Large intestine (tissue), 3 donors: ENCODE measurements at regions not wholly inside any gene's neighbourhood (a gene's known extent, or its start where the extent isn't known, plus 50 kb on each side); places are given as distances from the start of the nearest gene placed in this dataset.
"Not testable (repeated sequence)": the region's sequence is repeated elsewhere in the genome, so short reads cannot be mapped to it uniquely, and the experiment has no call there.

ENCODE experiments used
- DNase-seq, 2 donors: peaks; one replicate each; pipeline versions ENCODE4 v3.0.0 to v3.0.0-alpha.2; 2013
- H3K27ac ChIP-seq: one replicate; pipeline ENCODE4 v1.5.1; 2013; ENCODE audit warnings: low read length
- H3K27me3 ChIP-seq: 2 replicates; pipeline ENCODE4 v1.6.1; 2013; ENCODE audit warnings: low read length; ENCODE audit not compliant: control insufficient read depth, insufficient read depth
- H3K36me3 ChIP-seq: 2 replicates; pipeline ENCODE4 v1.6.1; 2013; ENCODE audit warnings: low read length; ENCODE audit not compliant: control insufficient read depth, insufficient read depth
- H3K4me1 ChIP-seq: one replicate; pipeline ENCODE4 v1.6.1; 2013; ENCODE audit warnings: low read length; ENCODE audit not compliant: control insufficient read depth, insufficient read depth
- H3K4me3 ChIP-seq: one replicate; pipeline ENCODE4 v1.5.1; 2013; ENCODE audit warnings: low read length
- H3K9me3 ChIP-seq: one replicate; pipeline ENCODE4 v1.6.1; 2013; ENCODE audit warnings: mild to moderate bottlenecking, low read depth, low read length, moderate library complexity; ENCODE audit not compliant: control insufficient read depth
- WGBS: methylation state at CpG from one replicate; pipeline ENCODE4 v1.1.5; 2013; ENCODE audit warnings: low lambda C conversion rate; ENCODE audit not compliant: insufficient coverage; 5-methylcytosine and 5-hydroxymethylcytosine counted together

DNA sequence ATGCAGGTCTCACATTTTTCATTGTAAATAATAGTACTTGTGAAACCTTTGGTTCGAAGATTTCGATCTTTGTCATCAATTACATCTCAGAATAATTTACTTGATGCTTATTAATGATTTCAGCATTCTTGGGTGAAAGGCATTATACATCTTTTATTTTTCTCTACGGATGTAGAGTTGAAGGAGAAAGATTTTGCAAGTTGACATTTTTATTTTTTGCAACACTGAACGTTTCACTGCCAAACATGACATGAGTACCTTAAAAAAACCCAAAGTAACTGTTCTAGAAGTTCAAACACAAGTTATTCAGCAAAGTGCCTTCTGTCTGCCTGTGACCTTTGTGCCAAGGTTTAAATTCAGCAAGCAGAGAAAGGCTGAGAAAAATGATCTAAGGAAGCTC is 97.3 kb upstream of the SGK1 start:
- H3K27me3 ChIP-seq = no peaks in the 10 kb centered on the region
- DNase-seq = no peak
- H3K9me3 ChIP-seq = peaks cover 10% of the 10 kb centered on the region
- no peaks in the 10 kb centered on the region for H3K36me3 ChIP-seq
- peaks cover 19% of the 10 kb centered on the region for H3K4me1 ChIP-seq
- peak overlapping the region; percentile 64 for H3K27ac ChIP-seq
- H3K4me3 ChIP-seq = no peak overlapping the region
- 100% methylated on average over 2 of the region's 4 CpGs for WGBS

DNA sequence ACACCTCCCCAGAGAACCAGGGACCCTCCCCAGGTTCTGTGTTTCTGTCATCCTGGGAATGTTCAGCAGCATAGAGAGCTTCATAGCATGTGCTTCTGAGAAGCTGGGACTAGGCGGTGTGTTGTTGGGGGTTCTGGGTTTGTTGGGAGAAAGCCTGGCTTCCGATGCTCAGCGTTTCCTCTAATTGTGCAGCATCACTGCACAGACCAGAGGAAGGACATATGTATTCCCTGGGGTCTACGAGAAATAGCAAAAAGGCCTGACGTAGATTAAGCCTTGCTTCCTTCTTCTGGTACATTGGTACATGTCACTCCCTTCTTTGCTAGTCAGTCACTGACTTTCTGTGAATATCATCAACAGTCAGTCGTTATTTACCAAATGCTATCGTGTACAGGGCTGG is 96.9 kb upstream of the SGK1 start:
- peaks cover 10% of the 10 kb centered on the region for H3K9me3 ChIP-seq
- no peaks in the 10 kb centered on the region for H3K27me3 ChIP-seq
- no peaks in the 10 kb centered on the region for H3K36me3 ChIP-seq
- no peak for DNase-seq
- no peak overlapping the region for H3K27ac ChIP-seq
- 67% methylated on average over 1 of the region's 7 CpGs for WGBS
- H3K4me3 ChIP-seq = no peak overlapping the region
- peaks cover 18% of the 10 kb centered on the region for H3K4me1 ChIP-seq

DNA sequence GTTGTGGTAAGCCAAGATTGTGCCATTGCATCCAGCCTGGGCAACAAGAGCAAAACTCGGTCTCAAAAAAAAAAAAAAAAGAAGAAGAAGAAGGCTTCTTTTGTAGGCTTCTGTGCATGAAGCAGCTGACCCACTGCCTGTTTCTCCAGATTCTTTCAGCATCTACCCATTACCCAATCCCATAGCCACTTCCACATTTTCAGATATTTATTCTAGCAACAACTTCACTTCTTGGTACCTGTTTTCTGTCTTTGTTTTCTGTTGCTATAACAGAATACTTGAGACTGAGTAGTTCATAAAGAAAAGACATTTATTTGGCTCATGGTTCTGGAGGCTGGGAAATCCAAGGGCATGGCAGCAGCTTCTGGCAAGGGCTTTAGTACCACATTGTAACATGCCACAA is 95.3 kb upstream of the SGK1 start:
- 100% methylated on average over 1 of the region's 1 CpG for WGBS
- Histone ChIP-seq H3K4me1 (peaks cover 17% of the 10 kb centered on the region), H3K27ac (no peak overlapping the region), H3K9me3 (peaks cover 10% of the 10 kb centered on the region), H3K36me3 (no peaks in the 10 kb centered on the region), H3K4me3 (no peak overlapping the region), H3K27me3 (no peaks in the 10 kb centered on the region)
- no peak for DNase-seq

DNA sequence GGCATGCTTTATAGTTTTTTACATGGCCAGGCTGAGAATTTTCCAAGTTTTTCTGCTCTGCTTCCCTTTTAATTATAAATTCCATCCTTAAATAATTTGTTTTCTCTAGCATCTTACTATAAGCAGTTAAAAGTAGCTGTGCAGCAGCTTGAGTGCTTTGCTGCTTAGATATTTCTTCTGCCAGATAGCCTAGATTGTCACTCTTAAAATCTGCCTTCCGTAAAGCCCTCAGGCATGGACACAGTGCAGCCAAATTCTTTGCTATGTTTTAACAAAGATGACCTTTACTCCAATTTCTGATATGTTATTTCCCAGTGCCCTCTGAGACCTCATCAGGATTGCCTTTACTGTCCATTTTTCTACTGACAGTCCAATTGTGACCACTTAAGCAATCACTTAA is 92.6 kb upstream of the SGK1 start:
- peaks cover 10% of the 10 kb centered on the region for H3K9me3 ChIP-seq
- WGBS = no CpG with 5 or more reads among the region's 1 CpG
- H3K27ac ChIP-seq = no peak overlapping the region
- H3K36me3 ChIP-seq = no peaks in the 10 kb centered on the region
- DNase-seq = no peak
- no peaks in the 10 kb centered on the region for H3K27me3 ChIP-seq
- no peak overlapping the region for H3K4me3 ChIP-seq
- peaks cover 9% of the 10 kb centered on the region for H3K4me1 ChIP-seq

DNA sequence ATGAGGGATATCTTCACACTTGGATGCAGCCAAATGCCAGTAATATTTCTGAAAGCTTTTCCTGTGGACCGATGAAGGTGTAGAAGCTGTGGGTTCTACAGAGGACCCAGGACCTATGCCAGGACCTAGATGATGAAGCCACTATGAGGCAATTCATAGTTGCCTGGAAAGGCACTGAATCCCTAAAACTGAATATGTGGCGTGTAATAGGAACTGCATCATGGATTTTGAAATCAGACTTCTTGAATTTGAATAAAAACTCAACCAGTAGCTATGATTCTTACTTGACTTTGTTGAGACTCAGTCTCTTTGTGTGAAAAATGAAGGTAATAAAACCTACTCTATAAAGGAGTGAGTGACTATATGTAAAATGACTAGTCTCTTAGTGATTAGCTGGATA is 89.9 kb upstream of the SGK1 start:
- Histone ChIP-seq H3K4me3 (no peak overlapping the region), H3K27me3 (no peaks in the 10 kb centered on the region), H3K27ac (no peak overlapping the region), H3K36me3 (no peaks in the 10 kb centered on the region), H3K4me1 (peaks cover 5% of the 10 kb centered on the region), H3K9me3 (peaks cover 3% of the 10 kb centered on the region)
- no CpG with 5 or more reads among the region's 2 CpGs for WGBS
- DNase-seq = no peak

DNA sequence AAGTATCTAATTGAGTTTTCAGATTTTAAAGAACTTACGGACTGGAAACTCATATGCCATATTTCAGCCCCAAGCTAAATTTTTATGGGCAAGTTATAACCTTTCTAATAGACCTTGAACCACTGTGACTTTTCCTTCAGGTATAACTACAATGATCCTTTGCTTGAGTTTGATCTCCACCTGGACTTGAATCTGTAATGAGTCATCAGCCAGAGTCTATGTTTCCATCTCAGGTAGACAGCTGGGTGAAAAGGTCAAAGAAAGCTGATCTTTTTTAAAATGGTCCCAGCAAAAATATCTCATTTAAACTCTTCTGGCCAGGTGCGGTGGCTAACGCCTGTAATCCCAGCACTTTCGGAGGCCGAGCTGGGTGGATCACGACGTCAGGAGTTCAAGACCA is 88.4 kb upstream of the SGK1 start:
- no peak overlapping the region for H3K4me3 ChIP-seq
- H3K27me3 ChIP-seq = no peaks in the 10 kb centered on the region
- H3K27ac ChIP-seq = peak overlapping the region; percentile 13
- H3K36me3 ChIP-seq = no peaks in the 10 kb centered on the region
- peak; percentile 21 to 60 for DNase-seq
- peaks cover 5% of the 10 kb centered on the region for H3K4me1 ChIP-seq
- WGBS = 100% methylated on average over 1 of the region's 7 CpGs
- H3K9me3 ChIP-seq = no peaks in the 10 kb centered on the region

DNA sequence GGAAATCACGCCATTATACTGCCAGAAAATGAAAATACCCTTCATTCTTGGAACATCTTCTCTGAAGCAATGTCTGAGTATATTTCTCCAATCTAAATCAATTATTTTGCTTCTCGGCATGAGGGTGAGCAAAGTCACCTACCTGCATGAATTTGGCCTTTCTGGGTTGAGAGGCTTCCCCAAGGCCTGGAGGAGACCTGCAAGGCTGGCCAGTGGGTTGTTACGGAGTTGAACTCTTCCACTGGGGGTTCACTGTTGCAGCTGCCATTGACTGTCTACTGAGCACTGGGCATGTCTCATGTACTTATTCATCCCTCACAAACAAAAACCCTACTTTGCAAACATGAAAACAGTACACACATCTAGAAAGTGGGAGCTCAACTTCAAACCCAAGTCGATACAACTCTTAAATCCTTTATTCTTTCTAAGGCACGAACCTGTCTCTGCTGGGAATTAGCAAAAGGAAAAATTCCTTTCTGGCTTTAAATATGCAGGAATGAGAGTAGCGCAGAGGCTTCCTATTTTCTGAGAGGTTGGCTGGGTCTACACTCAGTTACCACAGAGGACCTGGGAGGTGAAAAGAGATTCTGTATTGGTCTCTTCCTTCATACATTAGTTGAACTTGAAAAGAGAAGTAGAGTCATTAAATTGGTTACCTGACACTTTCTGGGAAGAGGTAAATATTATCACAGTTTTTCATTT is 87.6 kb upstream of the SGK1 start:
- H3K36me3 ChIP-seq = no peaks in the 10 kb centered on the region
- no peaks in the 10 kb centered on the region for H3K27me3 ChIP-seq
- 80% methylated on average over 1 of the region's 6 CpGs for WGBS
- no peak for DNase-seq
- H3K9me3 ChIP-seq = no peaks in the 10 kb centered on the region
- no peak overlapping the region for H3K4me3 ChIP-seq
- H3K27ac ChIP-seq = peak overlapping the region; percentile 13
- peaks cover 5% of the 10 kb centered on the region for H3K4me1 ChIP-seq

DNA sequence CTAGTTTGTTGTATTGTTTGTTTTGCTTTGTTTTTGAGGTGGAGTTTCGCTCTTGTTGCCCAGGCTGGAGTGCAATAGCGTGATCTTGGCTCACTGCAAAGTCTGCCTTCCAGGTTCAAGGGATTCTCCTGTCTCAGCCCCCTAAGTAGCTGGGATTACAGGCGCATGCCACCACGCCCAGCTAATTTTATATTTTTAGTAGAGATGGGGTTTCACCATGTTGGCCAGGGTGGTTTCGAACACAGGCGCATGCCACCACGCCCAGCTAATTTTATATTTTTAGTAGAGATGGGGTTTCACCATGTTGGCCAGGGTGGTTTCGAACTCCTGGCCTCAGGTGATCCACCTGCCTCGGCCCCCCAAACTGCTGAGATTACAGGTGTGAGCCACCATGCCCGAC is 85.4 kb upstream of the SGK1 start:
- H3K36me3 ChIP-seq, H3K9me3 ChIP-seq, DNase-seq, H3K27ac ChIP-seq, H3K4me1 ChIP-seq, H3K4me3 ChIP-seq, H3K27me3 ChIP-seq: not testable (repeated sequence)
- 100% methylated on average over 1 of the region's 10 CpGs for WGBS

DNA sequence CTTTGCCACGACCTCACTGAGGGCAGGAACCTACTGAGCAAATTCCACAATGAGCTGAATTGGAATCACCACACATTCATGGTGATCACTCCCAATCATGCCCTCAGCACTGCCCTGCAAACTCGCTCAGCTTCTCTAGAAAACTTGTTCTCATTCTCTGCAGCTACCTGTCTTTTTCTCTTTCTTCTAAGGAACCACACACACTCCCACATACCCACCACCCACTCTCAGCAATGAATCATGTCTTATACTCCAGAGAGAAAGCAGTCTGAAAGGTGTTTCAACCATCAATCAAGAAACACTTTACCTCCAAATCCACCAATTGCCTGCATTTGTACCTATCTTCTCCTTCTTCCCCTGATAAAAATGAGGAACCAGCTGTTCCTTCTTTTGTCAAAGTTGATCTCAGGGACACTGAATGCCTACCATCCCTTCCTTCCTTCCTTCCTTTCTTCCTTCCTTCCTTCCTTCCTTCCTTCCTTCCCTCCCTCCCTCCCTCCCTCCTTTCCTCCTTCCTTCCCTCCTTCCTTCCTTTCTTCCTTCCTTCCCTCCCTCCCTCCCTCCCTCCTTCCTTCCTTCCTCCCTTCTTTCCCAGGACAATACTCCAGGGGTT is 84.6 kb upstream of the SGK1 start:
- WGBS = 100% methylated on average over 1 of the region's 2 CpGs
- Histone ChIP-seq H3K4me3 (no peak overlapping the region), H3K4me1 (peaks cover 5% of the 10 kb centered on the region), H3K27ac (no peak overlapping the region), H3K36me3 (no peaks in the 10 kb centered on the region), H3K9me3 (no peaks in the 10 kb centered on the region), H3K27me3 (no peaks in the 10 kb centered on the region)
- DNase-seq = no peak

DNA sequence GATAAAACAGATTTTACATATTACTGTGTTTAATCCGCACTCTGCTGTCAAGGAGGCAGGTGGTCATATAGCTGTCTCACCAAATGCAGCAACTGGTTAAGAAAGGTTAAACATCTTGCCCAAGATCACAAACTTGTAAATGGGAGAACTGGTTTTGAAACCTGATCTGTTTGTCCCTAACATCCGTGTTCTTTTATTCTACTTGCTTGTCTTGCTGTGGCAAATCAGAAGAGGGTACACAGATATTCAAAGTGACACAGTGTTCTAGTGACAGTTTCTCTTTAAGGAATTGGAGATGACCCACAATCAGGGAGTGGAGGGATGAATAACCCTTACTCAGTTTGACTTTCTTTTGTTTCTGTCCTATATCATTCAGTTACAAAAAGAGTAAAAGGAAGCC is 83.0 kb upstream of the SGK1 start:
- Histone ChIP-seq H3K27me3 (no peaks in the 10 kb centered on the region), H3K36me3 (no peaks in the 10 kb centered on the region), H3K9me3 (no peaks in the 10 kb centered on the region), H3K4me1 (peaks cover 1% of the 10 kb centered on the region), H3K4me3 (no peak overlapping the region), H3K27ac (no peak overlapping the region)
- DNase-seq = no peak
- WGBS = no CpG with 5 or more reads among the region's 2 CpGs

DNA sequence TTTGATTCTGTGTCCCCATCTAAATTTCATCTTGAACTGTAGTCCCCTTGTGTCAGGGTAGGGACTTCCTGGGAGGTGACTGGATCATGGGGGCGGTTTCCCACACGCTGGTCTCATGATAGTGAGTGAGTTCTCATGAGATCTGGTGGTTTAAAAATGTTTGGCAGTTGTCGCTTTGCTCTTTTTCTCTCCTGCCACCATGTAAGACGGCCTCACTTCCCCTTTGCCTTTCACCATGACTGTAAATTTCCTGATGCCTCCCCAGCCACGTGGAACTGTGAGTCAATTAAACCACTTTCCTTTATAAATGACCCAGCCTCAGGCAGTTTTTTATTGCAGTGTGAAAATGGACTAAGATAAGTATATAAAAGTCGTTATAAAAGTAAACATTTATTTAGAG is 80.5 kb upstream of the SGK1 start:
- Histone ChIP-seq H3K27ac (no peak overlapping the region), H3K4me1 (peaks cover 7% of the 10 kb centered on the region), H3K4me3 (no peak overlapping the region), H3K36me3 (no peaks in the 10 kb centered on the region), H3K27me3 (no peaks in the 10 kb centered on the region), H3K9me3 (no peaks in the 10 kb centered on the region)
- DNase-seq = no peak
- 43% methylated on average over 3 of the region's 6 CpGs for WGBS
